Muscle layer of duodenum (tissue), 2 donors: ENCODE measurements at regions not wholly inside any gene's neighbourhood (a gene's known extent, or its start where the extent isn't known, plus 50 kb on each side); places are given as distances from the start of the nearest gene placed in this dataset.
"Not testable (repeated sequence)": the region's sequence is repeated elsewhere in the genome, so short reads cannot be mapped to it uniquely, and the experiment has no call there.

ENCODE experiments used
- H3K27ac ChIP-seq: one replicate; pipeline ENCODE4 v1.7.0; 2013; ENCODE audit warnings: mild to moderate bottlenecking, low read length
- H3K27me3 ChIP-seq: one replicate; pipeline ENCODE4 v1.7.0; 2013; ENCODE audit warnings: low read depth, mild to moderate bottlenecking, control low read depth, low read length
- H3K36me3 ChIP-seq, 2 donors: one replicate each; pipeline ENCODE4 v1.7.0; 2013; ENCODE audit warnings: low read length in 2 of 2, control low read depth in 1 of 2, mild to moderate bottlenecking in 1 of 2; ENCODE audit not compliant: insufficient read depth in 2 of 2, control insufficient read depth in 1 of 2
- H3K4me1 ChIP-seq, 2 donors: one replicate each; pipeline ENCODE4 v1.7.0; 2013; ENCODE audit warnings: low read length in 2 of 2, mild to moderate bottlenecking in 2 of 2, control low read depth in 1 of 2, moderate library complexity in 1 of 2; ENCODE audit not compliant: insufficient read depth in 2 of 2, control insufficient read depth in 1 of 2
- H3K4me3 ChIP-seq, 2 donors: one replicate each; pipeline ENCODE4 v1.7.0; 2013; ENCODE audit warnings: low read length in 2 of 2, low read depth in 1 of 2, mild to moderate bottlenecking in 1 of 2
- H3K9me3 ChIP-seq, 2 donors: one replicate each; pipeline ENCODE4 v1.7.0; 2013; ENCODE audit warnings: low read length in 2 of 2, control low read depth in 1 of 2, mild to moderate bottlenecking in 1 of 2; ENCODE audit not compliant: control insufficient read depth in 1 of 2
- donor health status: healthy.

DNA sequence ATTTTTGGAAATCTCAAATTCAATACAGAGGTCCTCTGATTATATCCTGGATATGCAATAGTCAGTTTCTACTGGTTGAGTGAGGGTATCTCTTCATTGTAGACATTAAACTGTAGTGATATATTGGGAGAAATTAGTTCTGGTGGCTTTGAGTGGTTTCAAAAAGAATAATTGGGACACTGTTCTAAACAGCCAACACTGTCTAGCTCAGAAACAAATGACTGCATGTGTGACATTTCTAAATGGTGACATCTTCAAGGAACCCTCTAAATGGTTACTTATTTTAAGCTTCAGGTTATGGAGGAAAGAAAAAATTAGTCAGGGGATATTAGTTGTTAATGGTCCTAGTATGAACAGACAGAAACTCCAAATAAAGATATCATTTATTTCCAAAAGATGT is 186.2 kb downstream of the LARP7 start:
- Histone ChIP-seq H3K27me3 (no peaks in the 10 kb centered on the region), H3K36me3 (no peaks in the 10 kb centered on the region), H3K27ac (no peak overlapping the region), H3K4me1 (no peaks in the 10 kb centered on the region), H3K4me3 (no peak overlapping the region), H3K9me3 (no peaks in the 10 kb centered on the region)

GRCh38 chr4:112823606-112824005 is 186.7 kb downstream of the LARP7 start:
- Histone ChIP-seq H3K36me3 (no peaks in the 10 kb centered on the region), H3K27ac (no peak overlapping the region), H3K4me3 (no peak overlapping the region), H3K4me1 (no peaks in the 10 kb centered on the region), H3K27me3 (no peaks in the 10 kb centered on the region), H3K9me3 (no peaks in the 10 kb centered on the region)

DNA sequence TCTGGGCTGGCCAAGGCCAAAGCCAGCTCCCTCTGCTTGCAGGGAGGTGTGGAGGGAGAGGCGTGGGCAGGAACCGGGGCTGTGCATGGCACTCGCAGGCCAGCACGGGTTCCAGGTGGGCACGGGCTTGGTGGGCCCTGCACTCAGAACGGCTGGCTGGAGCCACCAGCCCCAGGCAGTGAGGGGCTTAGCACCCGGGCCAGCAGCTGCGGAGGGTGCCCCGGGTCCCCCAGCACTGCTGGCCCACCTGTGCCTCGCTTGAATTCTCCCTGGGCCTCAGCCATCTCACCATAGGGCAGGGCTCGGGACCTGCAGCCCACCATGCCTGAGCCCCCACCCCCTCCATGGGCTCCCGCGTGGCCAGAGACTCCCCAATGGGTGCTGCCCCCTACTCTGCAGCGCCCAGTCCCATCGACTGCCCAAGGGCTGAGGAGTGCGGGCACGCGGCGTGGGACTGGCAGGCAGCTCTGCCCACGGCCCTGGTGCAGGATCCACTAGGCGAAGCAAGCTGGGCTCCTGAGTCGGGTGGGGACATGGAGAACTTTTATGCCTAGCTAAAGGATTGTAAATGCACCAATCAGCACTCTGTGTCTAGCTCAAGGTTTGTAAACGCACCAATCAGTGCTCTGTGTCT is 193.9 kb downstream of the LARP7 start:
- Histone ChIP-seq H3K27me3 (no peaks in the 10 kb centered on the region), H3K9me3 (no peaks in the 10 kb centered on the region), H3K36me3 (no peaks in the 10 kb centered on the region), H3K4me1 (no peaks in the 10 kb centered on the region), H3K27ac (no peak overlapping the region), H3K4me3 (no peak overlapping the region)

DNA sequence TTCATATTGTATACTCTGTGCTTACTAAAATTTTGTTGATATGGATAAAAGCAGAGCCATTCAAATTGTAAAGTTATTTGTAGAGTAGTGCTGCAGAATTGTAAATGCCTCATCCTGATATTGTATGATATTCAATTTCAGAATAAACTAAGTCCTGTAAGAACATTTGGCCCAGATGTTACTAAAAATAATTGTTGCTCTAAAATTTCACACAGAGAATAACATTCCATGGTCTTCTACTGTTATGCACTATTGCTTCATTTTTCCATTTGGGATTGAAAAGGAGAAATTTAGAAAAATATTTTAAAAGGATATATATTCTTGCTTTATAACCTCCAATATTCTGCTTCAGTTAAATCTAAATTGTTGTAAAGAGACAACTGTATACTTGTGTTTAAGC is 195.6 kb downstream of the LARP7 start:
- no peak overlapping the region for H3K4me3 ChIP-seq
- no peaks in the 10 kb centered on the region for H3K4me1 ChIP-seq
- no peak overlapping the region for H3K27ac ChIP-seq
- no peaks in the 10 kb centered on the region for H3K36me3 ChIP-seq
- no peaks in the 10 kb centered on the region for H3K27me3 ChIP-seq
- no peaks in the 10 kb centered on the region for H3K9me3 ChIP-seq

GRCh38 chr4:112836895-112837294 is 200.0 kb downstream of the LARP7 start:
- H3K4me1 ChIP-seq, result no peaks in the 10 kb centered on the region
- no peaks in the 10 kb centered on the region for H3K27me3 ChIP-seq
- H3K36me3 ChIP-seq, result no peaks in the 10 kb centered on the region
- no peak overlapping the region for H3K4me3 ChIP-seq
- H3K27ac ChIP-seq, result no peak overlapping the region
- no peaks in the 10 kb centered on the region for H3K9me3 ChIP-seq

- H3K36me3 ChIP-seq, H3K9me3 ChIP-seq, H3K4me1 ChIP-seq, H3K27ac ChIP-seq, H3K4me3 ChIP-seq, H3K27me3 ChIP-seq: not testable (repeated sequence)
Observed at GRCh38 chr4:112838015-112838414, 201.1 kb downstream of the LARP7 start.

DNA sequence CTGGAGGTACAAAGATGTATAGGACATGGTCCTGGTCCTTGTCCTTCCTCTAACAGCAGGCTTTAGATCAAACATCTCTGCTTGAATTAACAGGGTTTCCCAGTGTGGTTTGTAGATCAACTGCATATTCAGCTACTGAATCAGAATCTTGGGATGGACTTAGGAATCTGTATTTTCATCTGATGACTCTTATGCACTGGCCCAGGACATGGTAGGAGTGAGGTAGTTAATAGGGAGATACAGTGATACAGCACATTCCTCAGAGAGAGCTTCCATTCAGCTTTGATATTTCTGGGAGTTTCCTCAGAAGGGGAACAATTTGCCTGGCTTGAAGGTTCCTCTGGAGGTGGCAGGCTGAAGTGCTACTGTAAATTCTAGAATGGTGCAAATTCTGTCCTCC is 203.1 kb downstream of the LARP7 start:
- Histone ChIP-seq H3K9me3 (no peaks in the 10 kb centered on the region), H3K27ac (no peak overlapping the region), H3K4me1 (no peaks in the 10 kb centered on the region), H3K27me3 (no peaks in the 10 kb centered on the region), H3K4me3 (no peak overlapping the region), H3K36me3 (no peaks in the 10 kb centered on the region)

- no peak overlapping the region for H3K4me3 ChIP-seq
- H3K4me1 ChIP-seq, result no peaks in the 10 kb centered on the region
- H3K36me3 ChIP-seq, result no peaks in the 10 kb centered on the region
- H3K27me3 ChIP-seq, result no peaks in the 10 kb centered on the region
- H3K27ac ChIP-seq, result no peak overlapping the region
- H3K9me3 ChIP-seq, result no peaks in the 10 kb centered on the region
Observed at GRCh38 chr4:112840619-112841018, 203.7 kb downstream of the LARP7 start.

DNA sequence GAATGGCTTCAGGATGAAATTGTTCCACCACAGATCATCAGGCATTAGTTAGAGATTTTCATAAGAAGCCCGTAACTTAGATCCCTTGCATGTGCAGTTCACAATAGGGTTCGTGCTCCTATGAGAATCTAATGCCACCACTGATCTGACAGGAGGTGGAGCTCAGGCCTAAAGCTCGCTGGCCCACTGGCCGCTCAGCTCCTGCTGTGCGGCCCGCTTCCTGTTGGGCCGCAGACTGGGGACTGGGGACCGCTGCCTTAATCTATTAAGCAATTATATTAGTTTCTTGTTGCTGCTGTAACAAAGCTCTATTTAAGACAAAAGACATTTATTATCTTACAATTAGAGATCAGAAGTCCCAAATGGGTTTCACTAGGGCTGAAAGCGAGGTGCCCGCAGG is 205.6 kb downstream of the LARP7 start:
- no peak overlapping the region for H3K4me3 ChIP-seq
- H3K36me3 ChIP-seq, result no peaks in the 10 kb centered on the region
- no peaks in the 10 kb centered on the region for H3K4me1 ChIP-seq
- H3K9me3 ChIP-seq, result no peaks in the 10 kb centered on the region
- no peak overlapping the region for H3K27ac ChIP-seq
- H3K27me3 ChIP-seq, result no peaks in the 10 kb centered on the region

DNA sequence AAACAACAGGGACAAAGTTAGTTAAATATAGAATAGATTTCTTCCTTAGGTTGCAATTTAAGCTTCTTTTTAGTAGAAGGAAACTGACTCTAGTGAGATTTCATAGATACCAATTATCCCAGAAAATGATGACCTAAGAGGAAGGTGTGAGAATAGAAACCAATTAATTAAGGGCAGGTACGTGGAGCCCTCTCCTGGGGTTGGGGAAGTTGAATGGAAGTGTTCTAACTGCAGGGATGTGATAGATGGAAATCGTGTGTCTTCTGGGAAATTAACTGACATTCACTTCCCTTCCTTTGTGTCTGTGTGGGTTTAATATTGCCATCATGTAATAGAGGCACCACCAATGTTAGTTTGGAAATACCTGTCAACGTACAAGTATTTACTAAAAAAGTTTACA is 204.1 kb upstream of the ANK2 start:
- Histone ChIP-seq H3K9me3 (no peaks in the 10 kb centered on the region), H3K36me3 (no peaks in the 10 kb centered on the region), H3K27me3 (no peaks in the 10 kb centered on the region), H3K27ac (no peak overlapping the region), H3K4me3 (no peak overlapping the region), H3K4me1 (no peaks in the 10 kb centered on the region)

DNA sequence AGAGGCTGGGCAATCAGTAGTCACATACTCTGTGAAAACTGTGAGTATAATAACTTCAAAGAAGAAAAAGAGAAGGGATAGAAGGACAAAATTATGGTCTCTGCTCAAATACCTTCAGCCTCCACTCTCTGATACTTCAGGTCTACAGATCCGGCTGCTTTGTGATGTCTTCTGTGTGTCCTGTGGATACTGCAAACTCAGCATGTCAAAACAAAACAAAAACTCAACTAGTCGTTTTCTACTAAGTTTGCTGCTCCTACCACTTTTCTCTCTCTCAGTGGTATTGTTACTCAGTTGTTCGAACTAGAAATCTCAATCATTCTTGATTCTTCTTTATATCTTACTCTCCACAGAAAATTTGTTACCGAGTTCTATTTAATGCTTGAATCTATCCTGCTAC is 202.4 kb upstream of the ANK2 start:
- Histone ChIP-seq H3K9me3 (no peaks in the 10 kb centered on the region), H3K4me3 (no peak overlapping the region), H3K36me3 (no peaks in the 10 kb centered on the region), H3K27ac (no peak overlapping the region), H3K27me3 (no peaks in the 10 kb centered on the region), H3K4me1 (no peaks in the 10 kb centered on the region)

GRCh38 chr4:112847781-112848180 is 201.7 kb upstream of the ANK2 start:
- no peaks in the 10 kb centered on the region for H3K4me1 ChIP-seq
- H3K4me3 ChIP-seq, result no peak overlapping the region
- no peaks in the 10 kb centered on the region for H3K9me3 ChIP-seq
- no peak overlapping the region for H3K27ac ChIP-seq
- no peaks in the 10 kb centered on the region for H3K36me3 ChIP-seq
- H3K27me3 ChIP-seq, result no peaks in the 10 kb centered on the region
